ENCODE measurements at regions not wholly inside any gene's neighbourhood (a gene's known extent, or its start where the extent isn't known, plus 50 kb on each side); places are given as distances from the start of the nearest gene placed in this dataset.

DNA sequence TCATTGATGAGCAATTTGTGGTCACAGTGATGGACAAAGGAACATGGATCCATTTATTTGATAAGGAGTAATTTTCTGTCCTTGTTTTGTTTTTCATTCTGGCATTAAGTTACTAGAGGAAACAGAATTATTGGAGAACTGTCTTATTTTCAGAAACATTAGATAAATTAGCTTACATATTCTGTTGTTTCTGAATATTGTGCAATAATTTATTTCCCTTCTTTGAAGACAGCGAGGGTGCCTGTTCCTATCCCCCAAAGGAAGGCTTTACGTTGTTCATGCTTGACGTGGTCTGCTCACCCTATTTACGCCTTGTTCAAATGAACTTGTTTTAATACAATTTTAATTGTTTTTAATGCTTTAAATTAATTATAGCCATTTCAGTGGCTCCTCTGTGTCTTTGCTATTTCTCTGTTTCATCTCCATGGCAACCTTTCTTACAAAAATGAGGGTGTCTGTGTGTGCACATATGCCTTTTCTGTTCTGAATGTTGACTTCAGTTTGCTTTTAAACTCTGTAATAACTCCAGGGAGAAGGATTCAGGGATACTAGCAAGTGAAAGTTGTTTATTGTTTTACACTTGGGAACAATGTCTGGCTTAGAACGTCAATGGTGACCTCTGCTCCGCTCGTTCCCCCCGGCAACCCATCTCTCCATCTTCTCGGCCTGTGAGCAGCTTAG, 138.3 kb upstream of the PLET1 start:
- ChIA-PET CTCF (no interaction called here), POLR2A (no interaction called here)
- DNase-seq (ENCODE audit: extremely low spot score) = no peak
- TF ChIP-seq FOXM1 (IDR thresholded peaks at IDR 0.05; ENCODE audit: borderline replicate concordance) (no peak), FOXA1 (IDR thresholded peaks at IDR 0.05) (no peak)

DNA sequence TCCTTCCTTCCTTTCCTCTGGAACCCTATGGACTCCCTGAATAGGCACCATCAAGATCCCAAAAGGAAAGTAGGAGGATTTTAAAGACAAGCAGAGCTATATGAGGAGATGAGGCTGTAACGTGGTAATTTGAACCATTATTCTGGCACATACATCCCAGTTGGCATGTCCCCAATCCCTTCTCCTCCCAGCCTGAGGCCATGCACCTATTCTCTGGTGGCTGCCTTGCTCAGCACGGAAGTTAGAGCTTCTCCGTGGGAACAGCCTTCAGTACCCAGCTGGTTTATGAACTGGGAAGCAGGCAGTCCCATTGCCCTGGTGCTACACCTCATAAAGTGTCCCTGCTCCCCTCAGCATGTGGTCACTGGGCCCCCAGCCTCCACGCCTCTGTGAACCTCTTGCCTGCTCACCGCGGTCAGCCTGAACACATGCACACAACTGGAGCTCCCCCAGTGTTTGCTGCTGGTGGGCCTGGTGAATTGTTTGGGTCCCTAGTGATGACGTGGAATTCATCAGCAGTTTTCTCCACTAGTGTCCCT, 139.9 kb upstream of the PLET1 start:
- TF ChIP-seq ELF4 (IDR thresholded peaks at IDR 0.05) (no peak), SUZ12 (IDR thresholded peaks at IDR 0.05) (no peak), TARDBP (IDR thresholded peaks at IDR 0.05) (no peak), ARNT (IDR thresholded peaks at IDR 0.05) (no peak)
- DNase-seq (ENCODE audit: extremely low spot score) = no peak
- ChIA-PET CTCF (no interaction called here), POLR2A (no interaction called here)

DNA sequence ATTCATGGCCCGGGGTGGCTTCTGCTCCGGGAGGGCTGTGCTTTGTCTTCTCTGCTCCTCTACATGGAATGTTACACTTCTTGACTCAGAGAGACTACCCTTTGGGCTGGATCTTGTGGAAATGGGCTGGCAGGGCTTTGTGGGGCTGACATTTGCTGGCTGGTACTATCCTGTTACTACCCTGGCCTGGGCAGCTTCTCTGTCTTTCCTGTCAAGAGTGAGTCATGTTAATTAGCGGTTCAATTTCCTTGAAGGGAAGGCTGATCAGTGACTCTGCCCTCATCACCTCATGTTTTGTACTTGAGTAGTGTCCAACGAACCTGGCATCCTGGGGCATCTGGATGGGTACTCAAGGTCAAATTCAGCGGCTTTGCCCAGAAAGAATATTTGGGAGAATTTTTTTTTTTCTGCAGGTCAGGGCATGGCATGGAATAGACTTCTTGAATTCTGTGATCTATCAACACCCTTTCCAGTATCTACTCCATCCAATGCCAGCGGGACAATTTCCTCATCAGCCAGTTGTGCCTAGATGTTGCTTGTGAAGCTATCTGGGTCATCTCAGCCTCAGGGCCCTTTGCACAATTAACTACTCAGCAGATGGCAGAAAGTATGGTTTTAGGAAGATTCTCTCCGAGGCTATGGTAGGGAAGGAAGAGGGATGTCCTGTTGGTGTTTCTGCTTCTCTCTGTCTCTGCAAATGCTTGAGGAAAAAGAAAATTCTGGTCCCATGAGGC, 140.5 kb upstream of the PLET1 start:
- ChIA-PET CTCF (no interaction called here), POLR2A (no interaction called here)
- TF ChIP-seq FOXA1 (IDR thresholded peaks at IDR 0.05) = no peak
- TF ChIP-seq TARDBP (IDR thresholded peaks at IDR 0.05) = no peak
- TF ChIP-seq ZNF384 (IDR thresholded peaks at IDR 0.05) = no peak
- TF ChIP-seq ARNT (IDR thresholded peaks at IDR 0.05) = no peak
- no peak for TF ChIP-seq BHLHE40 (IDR thresholded peaks at IDR 0.05; ENCODE audit: borderline replicate concordance)
- TF ChIP-seq, protein P1, sequence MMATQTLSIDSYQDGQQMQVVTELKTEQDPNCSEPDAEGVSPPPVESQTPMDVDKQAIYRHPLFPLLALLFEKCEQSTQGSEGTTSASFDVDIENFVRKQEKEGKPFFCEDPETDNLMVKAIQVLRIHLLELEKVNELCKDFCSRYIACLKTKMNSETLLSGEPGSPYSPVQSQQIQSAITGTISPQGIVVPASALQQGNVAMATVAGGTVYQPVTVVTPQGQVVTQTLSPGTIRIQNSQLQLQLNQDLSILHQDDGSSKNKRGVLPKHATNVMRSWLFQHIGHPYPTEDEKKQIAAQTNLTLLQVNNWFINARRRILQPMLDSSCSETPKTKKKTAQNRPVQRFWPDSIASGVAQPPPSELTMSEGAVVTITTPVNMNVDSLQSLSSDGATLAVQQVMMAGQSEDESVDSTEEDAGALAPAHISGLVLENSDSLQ (IDR thresholded peaks at IDR 0.05) = no peak
- no peak for TF ChIP-seq FOXK2 (IDR thresholded peaks at IDR 0.05)
- no peak for TF ChIP-seq FOXM1 (IDR thresholded peaks at IDR 0.05; ENCODE audit: borderline replicate concordance)
- no peak for TF ChIP-seq SP1 (IDR thresholded peaks at IDR 0.05)
- TF ChIP-seq CTBP1 (IDR thresholded peaks at IDR 0.05; ENCODE audit: borderline replicate concordance) = no peak
- no peak for TF ChIP-seq LEF1 (IDR thresholded peaks at IDR 0.05; ENCODE audit: borderline replicate concordance)
- no peak for TF ChIP-seq NFRKB (IDR thresholded peaks at IDR 0.05)
- no peak for TF ChIP-seq SUZ12 (IDR thresholded peaks at IDR 0.05)
- no peak for TF ChIP-seq L3MBTL2 (conservative IDR thresholded peaks at IDR 0.05)
- no peak for TF ChIP-seq ELF4 (IDR thresholded peaks at IDR 0.05)
- no peak for TF ChIP-seq HDGF (IDR thresholded peaks at IDR 0.05; ENCODE audit: borderline replicate concordance)
- DNase-seq (ENCODE audit: extremely low spot score) = no peak

DNA sequence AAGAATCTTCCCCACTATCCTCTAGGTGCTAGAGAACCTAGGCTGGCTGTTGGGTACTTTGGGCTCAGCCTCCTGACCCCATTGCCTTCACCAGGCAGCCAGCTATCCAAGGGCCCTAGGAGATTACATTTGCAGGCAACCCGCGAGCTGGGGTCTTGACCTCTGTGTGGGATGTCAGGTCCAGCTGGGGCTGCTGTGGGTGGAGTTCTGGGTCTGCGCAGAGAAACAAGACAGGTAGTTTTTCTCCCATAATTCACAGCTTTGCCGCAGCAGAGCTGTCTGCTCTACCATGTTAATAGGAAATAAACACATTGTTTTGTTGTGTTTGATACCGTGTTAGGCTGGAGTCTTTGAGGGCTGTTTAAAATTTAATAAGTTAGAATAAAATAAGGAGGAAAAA, 142.8 kb upstream of the PLET1 start:
- ChIA-PET POLR2A (no interaction called here), CTCF (no interaction called here)
- TF ChIP-seq FOXM1 (IDR thresholded peaks at IDR 0.05; ENCODE audit: borderline replicate concordance) = no peak
- no peak for TF ChIP-seq NFRKB (IDR thresholded peaks at IDR 0.05)
- no peak for TF ChIP-seq ZNF384 (IDR thresholded peaks at IDR 0.05)
- no peak for TF ChIP-seq ARNT (IDR thresholded peaks at IDR 0.05)
- no peak for TF ChIP-seq LEF1 (IDR thresholded peaks at IDR 0.05; ENCODE audit: borderline replicate concordance)
- no peak for TF ChIP-seq BHLHE40 (IDR thresholded peaks at IDR 0.05; ENCODE audit: borderline replicate concordance)
- DNase-seq (ENCODE audit: extremely low spot score) = no peak

DNA sequence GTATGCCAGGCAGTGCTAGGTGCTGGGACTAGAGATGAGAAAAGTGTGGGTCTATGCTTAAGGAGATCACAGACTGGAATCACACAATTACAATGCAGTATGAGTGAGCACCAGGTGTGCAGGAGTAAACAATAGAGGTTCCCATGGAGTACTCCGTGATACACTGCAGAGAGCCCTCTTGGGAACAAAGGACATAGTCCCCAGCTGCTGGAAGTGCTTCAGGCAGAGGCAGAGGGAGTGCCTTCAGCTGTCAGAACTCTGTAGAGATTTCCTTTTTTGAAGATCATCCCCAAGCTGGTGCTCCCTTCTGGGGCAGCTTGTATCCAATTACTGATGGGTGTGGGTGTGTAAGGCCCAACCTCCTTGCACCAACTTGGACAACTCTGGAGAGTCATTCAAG, 143.5 kb upstream of the PLET1 start:
- TF ChIP-seq ELF4 (IDR thresholded peaks at IDR 0.05) (no peak), ARNT (IDR thresholded peaks at IDR 0.05) (no peak), HDGF (IDR thresholded peaks at IDR 0.05; ENCODE audit: borderline replicate concordance) (no peak), NFRKB (IDR thresholded peaks at IDR 0.05) (no peak), TARDBP (IDR thresholded peaks at IDR 0.05) (no peak), FOXM1 (IDR thresholded peaks at IDR 0.05; ENCODE audit: borderline replicate concordance) (no peak), ZNF384 (IDR thresholded peaks at IDR 0.05) (no peak), SUZ12 (IDR thresholded peaks at IDR 0.05) (no peak), LEF1 (IDR thresholded peaks at IDR 0.05; ENCODE audit: borderline replicate concordance) (no peak), FOXK2 (IDR thresholded peaks at IDR 0.05) (no peak), L3MBTL2 (conservative IDR thresholded peaks at IDR 0.05) (no peak), BHLHE40 (IDR thresholded peaks at IDR 0.05; ENCODE audit: borderline replicate concordance) (no peak), CTBP1 (IDR thresholded peaks at IDR 0.05; ENCODE audit: borderline replicate concordance) (no peak), SP1 (IDR thresholded peaks at IDR 0.05) (no peak), FOXA1 (IDR thresholded peaks at IDR 0.05) (no peak)
- TF ChIP-seq, protein P1 (IDR thresholded peaks at IDR 0.05) = no peak
- DNase-seq (ENCODE audit: extremely low spot score) = no peak
- POLR2A ChIA-PET = no interaction called here
- CTCF ChIA-PET = no interaction called here

DNA sequence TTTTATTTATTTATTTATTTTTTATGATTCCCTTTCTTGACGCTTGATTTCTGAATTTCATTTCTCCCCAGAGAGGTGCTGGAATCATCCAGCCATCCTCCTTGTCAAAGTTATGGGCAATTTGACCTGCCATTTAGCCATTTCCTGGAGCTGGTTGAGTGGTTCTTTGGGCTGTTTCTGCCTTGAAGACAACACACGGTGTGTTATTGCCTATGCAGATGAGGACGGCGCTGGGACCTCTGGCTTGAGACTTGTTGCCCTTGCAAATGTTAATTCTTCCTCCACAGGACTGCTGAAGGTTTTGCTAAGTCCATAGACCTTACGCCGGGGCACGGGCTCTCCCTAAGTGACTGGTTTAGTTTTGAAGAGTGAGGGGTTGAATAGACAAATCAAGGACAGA, 147.9 kb upstream of the PLET1 start:
- POLR2A ChIA-PET = no interaction called here
- no peak for DNase-seq (ENCODE audit: extremely low spot score)
- CTCF ChIA-PET = no interaction called here
- TF ChIP-seq SUZ12 (IDR thresholded peaks at IDR 0.05) = no peak
- TF ChIP-seq FOXK2 (IDR thresholded peaks at IDR 0.05) = no peak
- TF ChIP-seq CTBP1 (IDR thresholded peaks at IDR 0.05; ENCODE audit: borderline replicate concordance) = no peak
- TF ChIP-seq NFRKB (IDR thresholded peaks at IDR 0.05) = no peak
- no peak for TF ChIP-seq ARNT (IDR thresholded peaks at IDR 0.05)
- no peak for TF ChIP-seq TARDBP (IDR thresholded peaks at IDR 0.05)
- no peak for TF ChIP-seq L3MBTL2 (conservative IDR thresholded peaks at IDR 0.05)
- TF ChIP-seq HDGF (IDR thresholded peaks at IDR 0.05; ENCODE audit: borderline replicate concordance) = no peak
- TF ChIP-seq SP1 (IDR thresholded peaks at IDR 0.05) = no peak
- no peak for TF ChIP-seq BHLHE40 (IDR thresholded peaks at IDR 0.05; ENCODE audit: borderline replicate concordance)
- TF ChIP-seq, protein P1 (IDR thresholded peaks at IDR 0.05) = no peak
- no peak for TF ChIP-seq ZNF384 (IDR thresholded peaks at IDR 0.05)
- no peak for TF ChIP-seq FOXA1 (IDR thresholded peaks at IDR 0.05)
- TF ChIP-seq ELF4 (IDR thresholded peaks at IDR 0.05) = no peak
- TF ChIP-seq LEF1 (IDR thresholded peaks at IDR 0.05; ENCODE audit: borderline replicate concordance) = no peak
- TF ChIP-seq FOXM1 (IDR thresholded peaks at IDR 0.05; ENCODE audit: borderline replicate concordance) = no peak
